Activated CD8-positive, alpha-beta T cell treated with anti-CD3 and anti-CD28 coated beads for 36 hours (primary cell): ENCODE measurements at regions not wholly inside any gene's neighbourhood (a gene's known extent, or its start where the extent isn't known, plus 50 kb on each side); places are given as distances from the start of the nearest gene placed in this dataset.

ENCODE experiments used
- ATAC-seq: fragments of 200-7000 bp; cut with Tn5 transposase; one replicate; pipeline ENCODE4 v1.10.0; 2021; ENCODE audit warnings: mild to moderate bottlenecking, moderate library complexity
- CTCF ChIA-PET: fragments of 350-600 bp; sonication (Branson Sonifier 250); formaldehyde crosslinking; loops from one replicate; lab custom pipeline; 2021; ENCODE audit warnings: antibody characterized with exemption; lab: Charles Lee
- POLR2A ChIA-PET: fragments of 350-600 bp; sonication (Branson Sonifier 250); formaldehyde crosslinking; loops from one replicate; lab custom pipeline; 2021; ENCODE audit warnings: antibody characterized with exemption; lab: Charles Lee
- DNase-seq: peaks from one replicate; pipeline ENCODE4 v3.0.0-alpha.2; 2020
- H3K27ac Mint-ChIP-seq: one replicate; pipeline ENCODE4 v1.8.0; 2021; ENCODE audit warnings: mild to moderate bottlenecking, mixed read lengths
- H3K27me3 Mint-ChIP-seq: one replicate; pipeline ENCODE4 v1.8.0; 2021; ENCODE audit warnings: mixed read lengths
- H3K36me3 Mint-ChIP-seq: one replicate; pipeline ENCODE4 v1.8.0; 2021; ENCODE audit warnings: low read depth, mixed read lengths
- H3K4me1 Mint-ChIP-seq: one replicate; pipeline ENCODE4 v1.8.0; 2021; ENCODE audit warnings: low read depth, mixed read lengths
- H3K4me3 Mint-ChIP-seq: one replicate; pipeline ENCODE4 v1.8.0; 2021; ENCODE audit warnings: mild to moderate bottlenecking, moderate library complexity, mixed read lengths
- H3K9me3 Mint-ChIP-seq: one replicate; pipeline ENCODE4 v1.8.0; 2021; ENCODE audit warnings: mixed read lengths
- intact Hi-C: fragments of 100-400 bp; cut with micrococcal nuclease; formaldehyde crosslinking; loops from one replicate; pipeline ENCODE4 v1.10.0; 2022
- TF ChIP-seq, protein P1 (sequence below): fragments of 200-600 bp; IDR thresholded peaks from one replicate; pipeline ENCODE4 v1.8.0; 2022; ENCODE audit warnings: antibody characterized with exemption, mild to moderate bottlenecking

DNA sequence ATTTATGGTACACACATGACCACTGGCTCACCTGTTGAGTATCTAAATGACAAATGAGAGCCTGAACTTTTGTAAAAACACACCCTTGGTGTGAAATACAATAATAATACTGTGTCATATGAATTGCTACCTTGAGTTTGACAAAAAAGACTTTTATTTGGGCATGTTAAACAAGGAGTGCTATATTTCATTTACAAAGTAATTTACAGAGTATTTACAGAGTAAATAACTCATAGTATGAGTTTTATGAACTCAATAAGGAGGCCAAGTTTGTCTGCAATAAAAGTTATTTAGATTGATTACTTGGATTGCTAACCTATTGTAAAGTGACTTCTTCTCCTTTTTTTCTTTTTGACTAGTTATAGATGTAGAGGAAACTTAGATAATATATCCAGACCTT lies 146.0 kb upstream of the NUDT12 start:
- Mint-ChIP-seq H3K36me3 (no peaks in the 10 kb centered on the region), H3K4me3 (no peak overlapping the region), H3K4me1 (no peaks in the 10 kb centered on the region), H3K27ac (no peak overlapping the region), H3K27me3 (no peaks in the 10 kb centered on the region), H3K9me3 (peaks cover 1% of the 10 kb centered on the region)
- POLR2A ChIA-PET, result no interaction called here
- no peak for ATAC-seq
- CTCF ChIA-PET, result no interaction called here
- intact Hi-C loops, result no loop called here
- no peak for DNase-seq
- TF ChIP-seq, protein P1, sequence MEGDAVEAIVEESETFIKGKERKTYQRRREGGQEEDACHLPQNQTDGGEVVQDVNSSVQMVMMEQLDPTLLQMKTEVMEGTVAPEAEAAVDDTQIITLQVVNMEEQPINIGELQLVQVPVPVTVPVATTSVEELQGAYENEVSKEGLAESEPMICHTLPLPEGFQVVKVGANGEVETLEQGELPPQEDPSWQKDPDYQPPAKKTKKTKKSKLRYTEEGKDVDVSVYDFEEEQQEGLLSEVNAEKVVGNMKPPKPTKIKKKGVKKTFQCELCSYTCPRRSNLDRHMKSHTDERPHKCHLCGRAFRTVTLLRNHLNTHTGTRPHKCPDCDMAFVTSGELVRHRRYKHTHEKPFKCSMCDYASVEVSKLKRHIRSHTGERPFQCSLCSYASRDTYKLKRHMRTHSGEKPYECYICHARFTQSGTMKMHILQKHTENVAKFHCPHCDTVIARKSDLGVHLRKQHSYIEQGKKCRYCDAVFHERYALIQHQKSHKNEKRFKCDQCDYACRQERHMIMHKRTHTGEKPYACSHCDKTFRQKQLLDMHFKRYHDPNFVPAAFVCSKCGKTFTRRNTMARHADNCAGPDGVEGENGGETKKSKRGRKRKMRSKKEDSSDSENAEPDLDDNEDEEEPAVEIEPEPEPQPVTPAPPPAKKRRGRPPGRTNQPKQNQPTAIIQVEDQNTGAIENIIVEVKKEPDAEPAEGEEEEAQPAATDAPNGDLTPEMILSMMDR, result no peak

DNA sequence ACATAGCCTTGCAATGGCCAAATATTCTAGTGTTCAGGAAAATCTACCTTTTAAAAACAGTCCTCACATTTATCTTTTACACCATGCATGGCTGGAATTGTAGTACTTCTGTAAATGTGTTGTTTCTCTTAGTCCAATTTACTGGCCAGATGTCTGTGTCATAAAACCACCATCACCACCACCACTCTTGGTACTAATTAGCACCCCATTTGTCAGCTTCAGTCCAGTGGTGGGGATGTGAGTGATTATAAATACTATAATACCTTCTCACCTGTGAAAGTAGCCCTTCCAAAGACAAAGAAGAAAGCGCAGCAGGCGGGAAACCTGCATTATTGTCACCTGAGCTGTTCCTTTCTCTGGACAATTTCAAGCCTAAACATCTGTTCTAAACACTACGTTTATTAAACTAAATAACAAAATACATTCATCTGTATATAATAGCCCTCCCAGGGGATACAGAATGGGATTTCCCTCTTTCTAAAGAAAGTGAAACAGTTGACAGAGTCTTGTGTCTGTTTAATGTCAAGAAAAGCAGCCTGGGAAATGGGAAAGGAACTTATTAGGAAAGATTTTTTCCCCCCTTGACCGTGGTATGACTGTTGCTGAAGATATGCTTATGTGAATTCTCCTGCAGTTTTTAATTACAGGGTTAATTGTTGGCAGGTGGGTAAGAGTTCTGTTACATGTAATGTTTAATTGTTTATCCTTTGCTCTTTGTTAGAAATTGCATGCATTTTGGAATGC lies 144.5 kb upstream of the NUDT12 start:
- POLR2A ChIA-PET, result no interaction called here
- ATAC-seq (no peak), DNase-seq (no peak)
- Mint-ChIP-seq H3K27me3 (no peaks in the 10 kb centered on the region), H3K27ac (no peak overlapping the region), H3K36me3 (no peaks in the 10 kb centered on the region), H3K4me1 (no peaks in the 10 kb centered on the region), H3K4me3 (no peak overlapping the region), H3K9me3 (peaks cover 1% of the 10 kb centered on the region)
- CTCF ChIA-PET, result no interaction called here
- TF ChIP-seq, protein P1, result no peak
- intact Hi-C loops, result no loop called here

DNA sequence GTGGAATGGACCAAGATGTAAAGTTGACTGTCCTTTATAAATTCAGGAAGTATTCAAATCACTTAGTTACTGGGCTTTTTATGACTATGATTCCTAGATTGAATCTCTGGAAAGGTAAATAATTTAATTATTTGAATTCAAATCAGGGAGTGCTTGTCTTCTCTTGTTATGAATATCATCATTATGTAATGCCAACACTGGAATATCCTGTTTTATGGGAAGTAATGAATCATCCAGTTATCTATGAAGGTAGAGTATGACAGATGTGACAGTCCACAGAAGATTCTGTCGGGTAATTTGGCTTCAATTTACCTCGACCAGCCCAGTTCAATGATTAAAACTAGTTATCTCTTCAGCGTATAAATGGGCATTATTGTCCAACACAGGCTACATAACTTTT lies 141.0 kb upstream of the NUDT12 start:
- H3K4me1 Mint-ChIP-seq, result no peaks in the 10 kb centered on the region
- no peaks in the 10 kb centered on the region for H3K27me3 Mint-ChIP-seq
- CTCF ChIA-PET, result no interaction called here
- TF ChIP-seq, protein P1, result no peak
- intact Hi-C loops, result no loop called here
- H3K36me3 Mint-ChIP-seq, result no peaks in the 10 kb centered on the region
- ATAC-seq, result no peak
- H3K4me3 Mint-ChIP-seq, result no peak overlapping the region
- POLR2A ChIA-PET, result no interaction called here
- DNase-seq, result no peak
- peaks cover 1% of the 10 kb centered on the region for H3K9me3 Mint-ChIP-seq
- no peak overlapping the region for H3K27ac Mint-ChIP-seq

DNA sequence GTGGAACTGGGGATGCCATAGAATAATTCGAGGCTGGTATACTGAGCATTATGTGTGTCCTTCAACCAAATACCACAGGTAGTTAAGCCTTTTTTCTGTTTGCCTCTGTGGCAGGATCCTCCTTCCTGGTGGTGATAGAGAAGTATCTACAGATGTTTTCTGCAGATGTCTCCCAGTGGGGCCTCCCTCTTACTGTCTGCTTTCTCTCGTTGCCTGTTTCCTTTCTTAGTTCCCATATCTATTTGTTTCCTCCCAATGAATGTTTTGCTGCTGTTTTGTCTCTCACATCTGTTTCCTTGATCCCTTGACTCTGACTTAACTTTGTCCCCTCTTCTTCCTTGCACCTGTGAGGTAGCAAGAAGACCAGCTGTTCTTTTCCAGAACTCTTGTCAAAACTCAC lies 130.9 kb upstream of the NUDT12 start:
- TF ChIP-seq, protein P1, result no peak
- no peaks in the 10 kb centered on the region for H3K9me3 Mint-ChIP-seq
- ATAC-seq (no peak), DNase-seq (no peak)
- H3K27me3 Mint-ChIP-seq, result no peaks in the 10 kb centered on the region
- H3K4me1 Mint-ChIP-seq, result no peaks in the 10 kb centered on the region
- intact Hi-C loops, result no loop called here
- ChIA-PET CTCF (no interaction called here), POLR2A (no interaction called here)
- H3K4me3 Mint-ChIP-seq, result no peak overlapping the region
- no peaks in the 10 kb centered on the region for H3K36me3 Mint-ChIP-seq
- no peak overlapping the region for H3K27ac Mint-ChIP-seq

DNA sequence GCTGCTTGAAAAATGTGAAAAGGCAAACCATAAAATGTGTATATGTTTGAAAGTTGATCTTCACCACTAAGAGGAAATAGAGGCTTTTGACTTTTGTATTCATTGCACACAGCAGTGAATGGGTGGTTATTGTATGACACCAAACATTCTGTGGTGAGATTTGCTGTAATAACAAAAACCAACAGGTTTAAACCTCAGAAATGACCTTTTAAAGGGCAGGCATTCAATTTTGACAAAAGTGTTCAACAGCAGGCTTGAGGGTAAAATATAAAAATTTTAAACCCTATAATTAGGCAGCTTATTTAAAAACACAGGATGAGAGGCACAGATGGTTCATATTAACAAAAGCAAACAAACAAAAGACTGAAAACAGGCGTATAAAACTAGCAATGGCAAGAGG lies 128.1 kb upstream of the NUDT12 start:
- no peaks in the 10 kb centered on the region for H3K4me1 Mint-ChIP-seq
- CTCF ChIA-PET, result no interaction called here
- TF ChIP-seq, protein P1, result no peak
- H3K27me3 Mint-ChIP-seq, result no peaks in the 10 kb centered on the region
- no peaks in the 10 kb centered on the region for H3K36me3 Mint-ChIP-seq
- H3K27ac Mint-ChIP-seq, result no peak overlapping the region
- H3K4me3 Mint-ChIP-seq, result no peak overlapping the region
- ATAC-seq, result no peak
- POLR2A ChIA-PET, result interaction anchor here (0.6 kb wide), 1 partner anchor 101 kb away, joined by 7 read pairs; no protein-coding TSS in a partner anchor
- no peak for DNase-seq
- intact Hi-C loops, result no loop called here
- peaks cover 3% of the 10 kb centered on the region for H3K9me3 Mint-ChIP-seq
